ENCODE measurements at regions not wholly inside any gene's neighbourhood (a gene's known extent, or its start where the extent isn't known, plus 50 kb on each side); places are given as distances from the start of the nearest gene placed in this dataset.

DNA sequence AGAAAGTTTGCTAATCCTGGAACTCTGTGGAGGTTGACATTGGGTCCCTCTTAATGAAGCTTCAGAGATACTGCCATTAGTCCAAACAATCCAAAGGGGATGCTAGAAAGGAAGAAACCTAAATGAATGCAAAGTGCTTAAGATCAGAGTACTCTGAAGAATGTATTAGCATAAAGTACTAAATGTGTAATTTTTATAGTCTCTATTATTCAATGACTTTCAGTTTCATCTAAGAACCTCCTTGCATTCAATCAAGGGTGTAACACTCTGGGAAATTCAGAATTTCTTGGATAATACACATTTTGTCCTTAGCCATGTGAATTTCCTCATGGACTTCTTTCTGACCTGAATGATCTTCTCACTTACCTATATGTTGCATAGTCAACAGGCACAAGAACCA lies 1078.5 kb upstream of the ADGRL4 start:
- Histone ChIP-seq H3K27me3 (ENCODE audit: control insufficient read depth in 4 of 4, insufficient read depth in 4 of 4, low read length in 3 of 4) (no peaks in the 10 kb centered on the region), H3K36me3 (ENCODE audit: control insufficient read depth in 4 of 4, insufficient read depth in 3 of 4, low read depth in 1 of 4, low read length in 3 of 4) (no peaks in the 10 kb centered on the region), H3K9me3 (ENCODE audit: control insufficient read depth in 4 of 4, low read length in 3 of 4) (no peaks in the 10 kb centered on the region), H3K9ac (ENCODE audit: low read depth in 1 of 2, low read length in 2 of 2) (no peak overlapping the region), H3K4me3 (ENCODE audit: low read depth in 1 of 3, low read length in 3 of 3) (no peak overlapping the region), H3K27ac (ENCODE audit: low read depth in 1 of 2, low read length in 2 of 2) (no peak overlapping the region), H3K4me1 (ENCODE audit: control insufficient read depth in 4 of 4, insufficient read depth in 4 of 4, low read length in 3 of 4) (no peaks in the 10 kb centered on the region)
- TF ChIP-seq FOXA2 (IDR thresholded peaks at IDR 0.05) (no peak), JUND (IDR thresholded peaks at IDR 0.05) (no peak), TAF1 (conservative IDR thresholded peaks at IDR 0.05) (no peak), EGR1 (IDR thresholded peaks at IDR 0.05; ENCODE audit: low read depth in 2 of 2) (no peak), RXRA (IDR thresholded peaks at IDR 0.05) (no peak), RAD21 (IDR thresholded peaks at IDR 0.05) (no peak)
- DNase-seq (ENCODE audit: low spot score) = no peak

GRCh38 chr1:80083892-80084291 lies 1077.4 kb upstream of the ADGRL4 start:
- no peak overlapping the region for H3K4me3 ChIP-seq (ENCODE audit: low read depth in 1 of 3, low read length in 3 of 3)
- WGBS = 63% methylated on average over 1 of the region's 1 CpG
- no peaks in the 10 kb centered on the region for H3K9me3 ChIP-seq (ENCODE audit: control insufficient read depth in 4 of 4, low read length in 3 of 4)
- no peak for DNase-seq (ENCODE audit: low spot score)
- no peak overlapping the region for H3K27ac ChIP-seq (ENCODE audit: low read depth in 1 of 2, low read length in 2 of 2)
- H3K27me3 ChIP-seq (ENCODE audit: control insufficient read depth in 4 of 4, insufficient read depth in 4 of 4, low read length in 3 of 4) = no peaks in the 10 kb centered on the region
- H3K9ac ChIP-seq (ENCODE audit: low read depth in 1 of 2, low read length in 2 of 2) = no peak overlapping the region
- H3K4me1 ChIP-seq (ENCODE audit: control insufficient read depth in 4 of 4, insufficient read depth in 4 of 4, low read length in 3 of 4) = no peaks in the 10 kb centered on the region
- TF ChIP-seq, protein P1, sequence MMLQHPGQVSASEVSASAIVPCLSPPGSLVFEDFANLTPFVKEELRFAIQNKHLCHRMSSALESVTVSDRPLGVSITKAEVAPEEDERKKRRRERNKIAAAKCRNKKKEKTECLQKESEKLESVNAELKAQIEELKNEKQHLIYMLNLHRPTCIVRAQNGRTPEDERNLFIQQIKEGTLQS (IDR thresholded peaks at IDR 0.05) = no peak
- TF ChIP-seq EGR1 (IDR thresholded peaks at IDR 0.05; ENCODE audit: low read depth in 2 of 2) (no peak), GABPA (IDR thresholded peaks at IDR 0.05 in 1 of 2, conservative IDR thresholded peaks at IDR 0.05 in 1 of 2) (no peak), FOXA2 (IDR thresholded peaks at IDR 0.05) (no peak), YY1 (IDR thresholded peaks at IDR 0.05) (no peak), RAD21 (IDR thresholded peaks at IDR 0.05) (no peak)
- TF ChIP-seq, protein P2, sequence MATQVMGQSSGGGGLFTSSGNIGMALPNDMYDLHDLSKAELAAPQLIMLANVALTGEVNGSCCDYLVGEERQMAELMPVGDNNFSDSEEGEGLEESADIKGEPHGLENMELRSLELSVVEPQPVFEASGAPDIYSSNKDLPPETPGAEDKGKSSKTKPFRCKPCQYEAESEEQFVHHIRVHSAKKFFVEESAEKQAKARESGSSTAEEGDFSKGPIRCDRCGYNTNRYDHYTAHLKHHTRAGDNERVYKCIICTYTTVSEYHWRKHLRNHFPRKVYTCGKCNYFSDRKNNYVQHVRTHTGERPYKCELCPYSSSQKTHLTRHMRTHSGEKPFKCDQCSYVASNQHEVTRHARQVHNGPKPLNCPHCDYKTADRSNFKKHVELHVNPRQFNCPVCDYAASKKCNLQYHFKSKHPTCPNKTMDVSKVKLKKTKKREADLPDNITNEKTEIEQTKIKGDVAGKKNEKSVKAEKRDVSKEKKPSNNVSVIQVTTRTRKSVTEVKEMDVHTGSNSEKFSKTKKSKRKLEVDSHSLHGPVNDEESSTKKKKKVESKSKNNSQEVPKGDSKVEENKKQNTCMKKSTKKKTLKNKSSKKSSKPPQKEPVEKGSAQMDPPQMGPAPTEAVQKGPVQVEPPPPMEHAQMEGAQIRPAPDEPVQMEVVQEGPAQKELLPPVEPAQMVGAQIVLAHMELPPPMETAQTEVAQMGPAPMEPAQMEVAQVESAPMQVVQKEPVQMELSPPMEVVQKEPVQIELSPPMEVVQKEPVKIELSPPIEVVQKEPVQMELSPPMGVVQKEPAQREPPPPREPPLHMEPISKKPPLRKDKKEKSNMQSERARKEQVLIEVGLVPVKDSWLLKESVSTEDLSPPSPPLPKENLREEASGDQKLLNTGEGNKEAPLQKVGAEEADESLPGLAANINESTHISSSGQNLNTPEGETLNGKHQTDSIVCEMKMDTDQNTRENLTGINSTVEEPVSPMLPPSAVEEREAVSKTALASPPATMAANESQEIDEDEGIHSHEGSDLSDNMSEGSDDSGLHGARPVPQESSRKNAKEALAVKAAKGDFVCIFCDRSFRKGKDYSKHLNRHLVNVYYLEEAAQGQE (IDR thresholded peaks at IDR 0.05) = no peak
- TF ChIP-seq, protein P3, sequence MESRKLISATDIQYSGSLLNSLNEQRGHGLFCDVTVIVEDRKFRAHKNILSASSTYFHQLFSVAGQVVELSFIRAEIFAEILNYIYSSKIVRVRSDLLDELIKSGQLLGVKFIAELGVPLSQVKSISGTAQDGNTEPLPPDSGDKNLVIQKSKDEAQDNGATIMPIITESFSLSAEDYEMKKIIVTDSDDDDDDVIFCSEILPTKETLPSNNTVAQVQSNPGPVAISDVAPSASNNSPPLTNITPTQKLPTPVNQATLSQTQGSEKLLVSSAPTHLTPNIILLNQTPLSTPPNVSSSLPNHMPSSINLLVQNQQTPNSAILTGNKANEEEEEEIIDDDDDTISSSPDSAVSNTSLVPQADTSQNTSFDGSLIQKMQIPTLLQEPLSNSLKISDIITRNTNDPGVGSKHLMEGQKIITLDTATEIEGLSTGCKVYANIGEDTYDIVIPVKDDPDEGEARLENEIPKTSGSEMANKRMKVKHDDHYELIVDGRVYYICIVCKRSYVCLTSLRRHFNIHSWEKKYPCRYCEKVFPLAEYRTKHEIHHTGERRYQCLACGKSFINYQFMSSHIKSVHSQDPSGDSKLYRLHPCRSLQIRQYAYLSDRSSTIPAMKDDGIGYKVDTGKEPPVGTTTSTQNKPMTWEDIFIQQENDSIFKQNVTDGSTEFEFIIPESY (IDR thresholded peaks at IDR 0.05) = no peak
- TF ChIP-seq, protein P4, sequence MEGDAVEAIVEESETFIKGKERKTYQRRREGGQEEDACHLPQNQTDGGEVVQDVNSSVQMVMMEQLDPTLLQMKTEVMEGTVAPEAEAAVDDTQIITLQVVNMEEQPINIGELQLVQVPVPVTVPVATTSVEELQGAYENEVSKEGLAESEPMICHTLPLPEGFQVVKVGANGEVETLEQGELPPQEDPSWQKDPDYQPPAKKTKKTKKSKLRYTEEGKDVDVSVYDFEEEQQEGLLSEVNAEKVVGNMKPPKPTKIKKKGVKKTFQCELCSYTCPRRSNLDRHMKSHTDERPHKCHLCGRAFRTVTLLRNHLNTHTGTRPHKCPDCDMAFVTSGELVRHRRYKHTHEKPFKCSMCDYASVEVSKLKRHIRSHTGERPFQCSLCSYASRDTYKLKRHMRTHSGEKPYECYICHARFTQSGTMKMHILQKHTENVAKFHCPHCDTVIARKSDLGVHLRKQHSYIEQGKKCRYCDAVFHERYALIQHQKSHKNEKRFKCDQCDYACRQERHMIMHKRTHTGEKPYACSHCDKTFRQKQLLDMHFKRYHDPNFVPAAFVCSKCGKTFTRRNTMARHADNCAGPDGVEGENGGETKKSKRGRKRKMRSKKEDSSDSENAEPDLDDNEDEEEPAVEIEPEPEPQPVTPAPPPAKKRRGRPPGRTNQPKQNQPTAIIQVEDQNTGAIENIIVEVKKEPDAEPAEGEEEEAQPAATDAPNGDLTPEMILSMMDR (IDR thresholded peaks at IDR 0.05; ENCODE audit: low read depth, low read length, missing input control) = no peak
- TF ChIP-seq, protein P5, sequence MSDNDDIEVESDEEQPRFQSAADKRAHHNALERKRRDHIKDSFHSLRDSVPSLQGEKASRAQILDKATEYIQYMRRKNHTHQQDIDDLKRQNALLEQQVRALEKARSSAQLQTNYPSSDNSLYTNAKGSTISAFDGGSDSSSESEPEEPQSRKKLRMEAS (IDR thresholded peaks at IDR 0.05) = no peak
- no peaks in the 10 kb centered on the region for H3K36me3 ChIP-seq (ENCODE audit: control insufficient read depth in 4 of 4, insufficient read depth in 3 of 4, low read depth in 1 of 4, low read length in 3 of 4)

Data from liver (tissue), 8 donors.